GM21529 (cell line): ENCODE measurements at regions not wholly inside any gene's neighbourhood (a gene's known extent, or its start where the extent isn't known, plus 50 kb on each side); places are given as distances from the start of the nearest gene placed in this dataset.
"Not testable (repeated sequence)": the region's sequence is repeated elsewhere in the genome, so short reads cannot be mapped to it uniquely, and the experiment has no call there.

Experiments used
- ATAC-seq: cut with Tn5 transposase; IDR thresholded peaks from one replicate; pipeline ENCODE4 v1.9.1; 2021; ENCODE audit not compliant: unreplicated experiment

DNA sequence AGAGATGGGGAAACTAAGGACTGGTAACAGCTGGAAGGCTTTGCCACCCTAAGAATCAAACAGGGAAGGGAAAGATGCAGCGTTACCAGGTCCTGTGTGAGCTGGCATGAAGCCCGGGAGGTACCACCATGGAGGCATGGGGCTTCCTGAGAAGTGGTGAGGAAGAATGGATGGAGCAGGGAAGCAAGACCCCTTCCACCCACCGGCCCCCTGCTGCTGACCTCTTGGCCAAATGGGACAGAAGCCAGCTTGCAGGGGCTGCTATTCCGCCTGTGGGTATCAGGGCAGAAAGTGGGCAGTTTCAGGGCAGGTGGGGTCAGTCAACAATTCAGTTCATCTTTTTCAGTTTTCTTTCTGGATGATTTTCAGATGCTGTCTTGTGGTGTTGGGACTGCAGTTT lies 1099.9 kb downstream of the TBC1D22A start:
- ATAC-seq: no peak

DNA sequence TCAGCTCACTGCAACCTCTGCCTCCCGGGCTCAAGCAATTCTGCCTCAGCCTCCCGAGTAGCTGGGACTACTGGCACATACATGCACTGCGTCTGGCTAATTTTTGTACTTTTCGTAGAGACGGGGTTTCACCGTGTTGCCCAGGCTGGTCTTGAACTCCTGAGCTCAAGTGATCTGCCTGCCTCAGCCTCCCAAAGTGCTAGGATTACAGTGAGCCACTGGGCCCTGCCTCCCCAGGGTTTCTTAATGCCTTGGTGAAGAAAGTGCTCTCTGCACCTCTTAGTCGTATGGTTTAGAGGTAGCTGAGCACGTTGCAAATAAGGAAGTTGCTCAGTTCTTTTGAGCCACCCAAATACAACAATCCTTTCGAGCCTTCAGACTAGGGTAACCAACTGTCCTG lies 1098.5 kb downstream of the TBC1D22A start:
- ATAC-seq: not testable (repeated sequence)

DNA sequence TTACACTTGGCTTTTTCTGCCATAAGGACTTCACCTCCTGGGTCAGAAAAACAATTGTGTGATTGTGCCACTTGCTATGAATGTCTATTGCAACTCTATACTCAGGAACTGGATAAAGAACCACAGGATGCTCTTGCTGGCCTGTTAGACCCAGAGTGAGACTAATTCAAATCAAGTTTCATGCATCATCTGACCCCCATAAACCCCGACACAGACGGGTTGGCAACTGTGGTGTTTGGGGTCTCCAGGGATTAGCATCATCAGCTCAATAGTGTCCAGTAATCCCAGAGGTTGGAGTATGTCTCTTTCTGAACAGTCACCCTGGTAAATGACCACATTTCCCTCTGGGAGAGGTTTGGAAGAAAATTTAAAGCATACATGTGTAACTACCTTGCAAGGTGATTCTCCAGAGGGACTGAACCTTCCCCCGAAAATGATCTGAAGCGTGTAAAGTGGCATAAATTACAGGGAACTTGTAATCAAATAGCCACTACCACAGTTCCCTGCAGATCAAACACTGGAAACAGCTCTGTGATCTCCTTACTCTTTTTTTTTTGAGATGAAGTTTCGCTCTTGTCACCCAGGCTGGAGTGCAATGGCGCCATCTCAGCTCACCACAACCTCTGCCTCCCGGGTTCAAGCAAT lies 1097.6 kb downstream of the TBC1D22A start:
- no peak for ATAC-seq

DNA sequence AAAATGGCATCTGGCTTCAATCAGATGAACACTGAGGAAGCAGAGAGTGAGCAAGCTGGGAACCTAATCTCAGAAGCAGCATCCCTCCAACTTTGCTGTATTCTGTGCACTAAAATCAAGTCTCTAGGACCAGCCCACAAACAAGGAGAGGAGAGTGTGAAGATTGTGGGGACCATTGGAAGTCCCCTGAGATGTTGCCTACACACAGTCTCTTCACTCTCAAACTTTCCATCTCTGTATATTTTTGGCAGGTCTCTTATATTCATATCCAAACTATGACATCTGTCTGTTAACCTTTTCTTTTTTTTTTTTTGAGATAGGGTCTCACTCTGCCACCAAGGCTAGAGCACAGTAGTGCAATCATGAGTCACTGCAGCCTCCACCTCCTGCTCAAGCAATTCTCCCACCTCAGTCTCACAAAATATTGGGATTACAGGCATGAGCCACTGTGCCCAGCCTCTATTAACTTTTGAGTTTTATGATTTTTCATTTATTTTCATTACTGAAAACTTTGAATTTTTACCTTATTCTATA lies 1096.4 kb downstream of the TBC1D22A start:
- ATAC-seq: no peak

DNA sequence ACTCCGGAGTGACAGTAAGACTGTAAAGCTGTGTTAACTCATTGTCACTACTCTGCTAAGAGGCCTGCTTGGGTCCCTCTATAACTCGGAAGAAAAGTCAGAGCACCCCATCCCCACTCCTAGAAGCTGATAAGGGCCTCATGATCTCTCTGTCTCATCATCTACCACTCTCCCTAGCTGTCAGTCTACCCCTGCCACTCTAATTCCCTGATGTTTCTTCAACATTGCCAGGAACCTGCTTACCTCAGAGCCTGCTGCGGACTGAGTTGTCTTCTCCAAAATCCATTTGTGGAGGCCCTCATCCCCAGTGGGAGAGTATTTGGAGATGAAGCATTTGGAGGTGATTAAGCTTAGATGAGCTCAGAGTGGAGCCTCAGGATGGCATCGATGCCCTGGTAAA lies 1092.2 kb downstream of the TBC1D22A start:
- ATAC-seq: no peak

DNA sequence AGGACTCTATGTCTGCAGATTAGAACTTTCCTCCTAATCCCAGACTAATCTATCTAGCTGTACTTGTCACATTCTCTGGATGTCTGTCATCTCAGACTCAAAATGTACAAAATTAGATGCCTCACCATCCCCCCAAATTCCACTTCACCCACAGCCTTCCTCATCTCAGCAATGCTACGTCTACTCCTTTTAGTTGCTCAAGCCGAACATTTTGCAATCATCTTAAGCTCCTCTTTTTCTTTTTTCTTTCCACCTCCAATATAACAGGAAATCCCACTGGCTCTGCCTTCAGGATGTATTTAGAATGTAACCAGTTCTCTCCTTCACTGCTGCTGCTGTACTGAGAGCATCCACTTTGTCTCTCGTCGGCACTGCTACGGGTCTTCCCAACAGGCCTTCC lies 1091.8 kb downstream of the TBC1D22A start:
- ATAC-seq: no peak

DNA sequence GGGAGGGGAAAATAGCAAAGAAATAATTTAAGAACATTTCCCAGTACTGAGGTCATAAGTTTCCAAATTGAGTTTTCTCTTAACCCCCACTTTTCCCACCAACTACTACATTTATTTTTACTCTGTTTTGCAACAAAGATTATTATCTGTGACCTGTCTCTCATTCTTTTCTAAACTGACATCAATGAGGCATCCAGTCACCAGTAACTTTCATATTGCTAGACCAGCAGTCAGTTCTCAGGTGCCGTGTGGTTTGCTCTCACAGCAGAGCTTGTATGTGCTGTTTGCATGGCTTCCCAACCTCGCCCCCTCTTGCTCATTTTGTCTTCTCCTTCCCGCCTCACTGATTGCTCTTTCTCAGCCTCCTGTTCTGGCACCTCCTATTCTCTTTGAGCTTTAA lies 1091.3 kb downstream of the TBC1D22A start:
- ATAC-seq: no peak

DNA sequence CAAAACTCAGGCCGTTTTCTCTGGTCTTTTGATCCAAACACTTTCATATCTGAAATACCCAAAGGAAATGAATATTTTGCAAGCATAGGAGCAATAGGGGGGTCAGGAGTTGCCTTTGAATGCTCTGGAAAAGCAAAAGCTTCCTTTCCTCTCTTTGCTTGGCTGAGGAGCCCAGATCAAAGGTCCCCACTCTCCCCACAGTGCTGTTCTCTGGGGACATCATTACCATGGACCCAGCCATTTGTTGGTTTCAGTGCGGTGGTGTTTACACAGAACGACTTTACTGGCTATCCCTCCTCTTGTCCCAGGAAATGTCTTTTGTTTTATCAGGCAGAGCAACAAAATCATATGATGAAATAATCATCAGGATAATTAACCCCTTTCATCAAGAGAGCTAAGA lies 1089.1 kb downstream of the TBC1D22A start:
- ATAC-seq: no peak

DNA sequence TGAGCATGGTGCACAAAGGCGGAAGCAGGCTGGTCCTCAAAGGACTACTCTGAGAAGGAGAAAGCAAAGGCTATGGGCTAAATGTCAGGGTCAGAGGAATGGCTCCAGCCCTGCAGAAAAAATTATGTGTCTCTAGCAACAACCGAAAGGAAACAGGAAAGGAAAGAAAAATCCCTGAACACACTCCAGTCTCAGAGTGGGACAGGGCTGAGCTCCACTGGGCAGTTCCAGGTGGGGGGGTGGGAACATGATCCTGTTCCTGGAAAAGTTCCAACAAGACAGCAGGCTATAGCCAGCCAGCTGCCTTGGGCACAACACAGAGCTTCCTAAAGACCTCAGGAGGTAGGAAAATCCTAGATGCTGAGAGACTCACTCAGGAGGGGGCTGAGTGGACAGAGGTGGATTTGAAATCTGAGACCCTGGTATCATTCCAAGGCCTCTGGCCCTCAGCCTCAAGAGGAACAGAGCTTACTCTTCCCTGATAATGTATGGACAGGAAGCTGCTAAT lies 1088.2 kb downstream of the TBC1D22A start:
- no peak for ATAC-seq

DNA sequence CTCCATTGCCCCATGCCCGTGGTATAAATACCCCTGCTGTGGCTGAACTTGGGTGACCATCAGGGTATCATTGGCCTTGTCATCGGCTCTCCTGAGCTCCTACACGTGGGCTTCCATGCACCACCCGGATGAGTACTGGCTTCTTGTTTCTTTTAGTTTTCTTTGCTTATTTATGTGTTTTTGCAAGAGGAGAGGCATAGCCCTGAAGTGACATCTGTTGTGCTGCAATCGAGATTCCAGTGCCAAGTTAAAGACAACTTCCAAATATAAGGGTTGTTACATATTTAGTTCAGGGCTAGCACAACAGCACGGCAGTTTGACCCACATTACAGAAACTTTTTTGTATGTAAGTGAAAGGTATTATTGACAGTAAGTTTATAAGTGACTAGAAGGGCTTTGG lies 1087.1 kb downstream of the TBC1D22A start:
- no peak for ATAC-seq

DNA sequence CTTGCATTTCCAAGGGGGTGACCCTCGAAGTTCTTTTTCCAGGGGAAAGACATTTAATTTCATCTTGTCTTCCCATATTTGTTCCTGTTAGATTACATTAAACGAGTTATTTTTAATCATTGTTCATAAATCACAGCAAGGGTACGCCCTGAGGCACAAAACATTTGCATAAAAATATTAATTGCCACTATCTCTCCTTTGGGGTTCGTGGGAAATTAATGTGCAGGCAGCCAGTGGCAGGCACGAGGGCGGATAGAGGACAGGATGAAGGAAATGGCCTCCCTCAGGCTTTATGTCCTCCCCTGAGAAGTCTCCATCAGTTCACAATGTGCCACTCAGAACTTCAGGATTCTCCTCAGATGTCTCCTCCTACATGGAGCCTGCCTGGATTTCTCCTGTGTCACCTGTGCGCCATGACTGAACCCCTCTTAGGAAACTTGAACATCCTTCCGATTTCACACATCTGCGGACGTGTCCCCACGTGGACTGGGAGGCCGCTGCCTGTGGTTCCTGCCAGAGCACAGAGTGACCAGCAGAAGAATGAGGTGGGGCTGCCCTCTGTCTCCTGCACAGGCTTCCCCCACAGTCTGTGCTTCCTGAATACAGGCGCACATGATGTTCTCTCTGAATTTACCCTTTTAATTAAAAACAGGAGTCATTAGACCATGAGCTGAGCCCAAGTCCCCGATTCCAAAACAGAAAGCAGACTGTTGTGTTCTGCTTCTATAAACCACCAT lies 1085.9 kb downstream of the TBC1D22A start:
- no peak for ATAC-seq

DNA sequence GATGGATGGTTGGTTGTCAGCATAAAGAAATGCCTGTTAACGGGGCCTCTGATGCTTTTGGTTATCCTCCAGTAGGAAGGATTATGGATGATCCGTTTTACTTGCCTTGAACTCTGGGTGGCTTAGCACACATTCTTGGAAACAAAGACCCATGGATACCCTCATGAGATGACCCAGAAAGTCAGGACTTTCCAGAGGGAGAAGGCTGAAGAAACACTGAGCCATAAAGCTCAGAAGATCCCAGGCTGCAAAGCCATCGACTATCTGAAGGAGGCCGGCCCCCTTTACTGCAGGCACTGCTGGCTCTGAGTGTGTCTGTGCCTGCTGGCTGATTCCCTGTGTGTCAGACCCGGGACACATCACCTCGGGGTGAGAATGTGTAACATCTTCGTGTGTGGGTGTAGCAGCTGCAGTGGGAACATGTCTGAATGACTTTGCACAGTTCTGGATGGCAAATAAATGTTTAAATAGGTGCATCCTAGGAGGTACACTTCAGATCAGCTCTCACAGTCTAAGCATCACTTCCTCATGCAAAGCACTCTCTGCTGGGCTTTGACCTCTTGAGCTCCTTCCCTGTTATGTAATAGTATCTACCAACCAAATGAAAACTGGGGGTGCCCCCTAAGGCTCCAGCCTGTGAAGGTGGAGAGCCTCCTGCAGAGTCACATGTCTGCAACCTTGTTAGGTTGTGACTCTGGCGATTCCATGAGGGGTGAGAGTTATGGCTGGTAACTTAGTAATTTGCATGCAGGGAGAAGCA lies 1084.9 kb downstream of the TBC1D22A start:
- no peak for ATAC-seq

DNA sequence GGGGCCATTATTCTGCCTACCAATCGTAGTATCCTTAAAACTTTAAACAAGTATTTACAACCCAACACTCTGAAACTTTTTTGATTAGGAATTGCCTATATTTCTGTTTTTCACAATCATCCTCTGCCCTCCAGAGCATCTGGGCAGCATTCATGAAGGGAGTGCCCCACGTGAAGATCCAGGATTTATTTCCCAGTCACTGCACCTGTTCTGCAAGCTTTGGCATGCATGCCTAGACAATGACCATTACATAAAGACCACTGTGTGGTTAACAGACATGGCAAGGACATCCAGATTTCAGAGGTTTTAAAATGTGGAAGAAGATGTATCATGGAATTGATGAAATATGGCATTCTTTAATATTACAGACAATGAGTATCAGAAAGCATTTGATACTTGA lies 1083.8 kb downstream of the TBC1D22A start:
- ATAC-seq: no peak

DNA sequence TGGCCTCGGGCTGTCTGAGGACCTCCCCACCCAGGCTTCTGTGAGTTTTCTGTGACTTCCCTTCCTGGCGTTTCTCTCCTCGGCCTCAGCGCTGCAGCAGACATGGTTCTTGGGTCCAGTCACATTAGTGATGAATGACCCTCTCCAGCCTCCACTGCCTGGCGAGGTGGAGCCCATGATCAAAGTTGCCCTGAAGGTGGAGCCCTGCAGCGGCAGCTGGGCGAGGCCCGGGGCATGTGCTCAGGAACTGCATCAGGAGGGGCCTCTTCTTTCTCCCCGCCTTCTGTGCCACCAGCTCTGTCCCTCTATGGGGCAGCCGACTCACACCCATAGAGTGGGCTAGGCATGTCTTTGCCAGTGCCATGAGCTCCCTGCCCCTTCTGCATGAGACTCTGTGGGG lies 1079.7 kb downstream of the TBC1D22A start:
- no peak for ATAC-seq

DNA sequence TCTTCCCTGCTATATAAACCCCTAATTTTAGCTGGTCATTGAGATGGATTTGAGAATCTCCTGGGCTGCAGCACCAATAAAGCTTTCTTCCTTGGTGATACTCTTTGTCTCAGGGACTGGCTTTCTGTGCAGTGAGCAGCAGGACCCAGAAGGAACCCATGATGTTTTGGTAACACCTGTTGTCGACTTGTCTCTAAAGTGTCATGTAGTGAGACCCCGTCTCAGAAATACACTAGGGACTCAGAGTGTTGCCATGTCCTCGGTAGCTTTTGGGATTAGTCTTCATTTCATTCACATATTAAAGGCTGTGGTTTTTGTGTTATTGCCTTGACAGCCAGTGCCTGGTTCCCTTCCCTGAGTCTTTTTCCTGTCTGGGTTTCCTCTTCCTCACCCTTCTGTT lies 1078.7 kb downstream of the TBC1D22A start:
- ATAC-seq: no peak

DNA sequence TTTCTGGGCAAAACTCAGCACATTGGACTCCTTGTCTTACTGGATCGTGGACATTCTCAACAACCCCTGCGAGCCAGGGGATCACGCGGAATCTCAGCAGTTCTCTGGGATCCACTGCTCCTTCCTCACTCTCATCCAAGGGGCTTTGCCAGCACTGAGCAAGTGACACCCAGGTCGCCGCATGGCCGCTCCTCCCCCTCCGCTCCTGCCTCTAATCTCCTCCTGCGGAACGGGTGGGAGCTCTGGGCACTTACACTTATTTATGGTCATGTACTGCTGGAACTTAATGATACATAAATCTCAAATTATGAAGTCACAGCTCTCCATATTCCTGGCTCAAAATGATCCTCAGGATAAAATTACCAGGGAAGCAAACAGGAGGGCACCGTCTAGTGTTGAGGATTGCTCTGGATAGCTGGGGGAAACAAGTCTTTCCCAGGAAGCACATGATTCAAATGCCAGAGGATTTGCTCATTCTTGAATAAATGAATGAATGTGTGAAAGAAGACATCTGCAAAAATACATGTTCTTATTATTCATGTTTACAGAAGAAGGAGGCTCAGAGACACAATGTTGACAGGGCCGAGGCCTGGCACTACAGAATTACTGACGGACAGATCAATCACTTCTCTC lies 1077.3 kb downstream of the TBC1D22A start:
- no peak for ATAC-seq

DNA sequence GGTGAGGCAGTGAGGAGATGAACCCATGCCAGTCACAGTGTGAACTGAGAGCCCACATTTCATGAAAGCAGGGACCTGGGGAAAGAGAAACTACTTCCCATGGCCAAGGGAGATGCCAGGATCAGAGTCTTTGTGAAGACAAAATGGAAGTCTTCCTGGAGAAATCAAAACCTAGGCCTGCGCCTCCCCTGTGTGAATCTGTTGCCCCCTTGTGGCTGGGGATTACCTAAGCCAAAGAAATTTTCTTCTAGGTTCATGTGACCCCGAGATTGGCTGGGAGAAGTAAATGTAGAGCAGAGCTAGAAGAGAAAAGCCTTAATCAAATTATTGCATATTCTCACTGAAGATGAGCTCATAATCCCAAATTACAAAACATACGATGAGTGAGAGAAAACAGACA lies 1075.3 kb downstream of the TBC1D22A start:
- no peak for ATAC-seq

DNA sequence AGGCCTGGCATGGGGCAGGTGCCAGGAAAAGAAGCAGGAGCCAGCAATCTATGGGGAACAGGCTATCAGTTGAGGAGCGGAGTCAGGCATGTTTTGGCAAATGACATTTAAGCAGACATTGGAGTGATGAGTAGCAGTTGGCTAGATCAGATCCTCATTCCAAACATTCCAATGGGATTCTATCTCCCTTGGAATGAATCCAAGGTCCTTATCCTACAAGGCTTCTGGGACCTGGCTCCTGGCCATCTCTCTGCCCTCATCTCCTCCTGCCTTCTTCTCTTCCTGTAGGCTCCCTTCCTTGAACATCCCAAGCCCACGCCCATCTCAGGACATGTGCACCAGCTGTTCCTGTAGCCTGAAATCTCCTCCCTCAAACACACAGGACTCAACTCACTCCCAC lies 1074.5 kb downstream of the TBC1D22A start:
- no peak for ATAC-seq

DNA sequence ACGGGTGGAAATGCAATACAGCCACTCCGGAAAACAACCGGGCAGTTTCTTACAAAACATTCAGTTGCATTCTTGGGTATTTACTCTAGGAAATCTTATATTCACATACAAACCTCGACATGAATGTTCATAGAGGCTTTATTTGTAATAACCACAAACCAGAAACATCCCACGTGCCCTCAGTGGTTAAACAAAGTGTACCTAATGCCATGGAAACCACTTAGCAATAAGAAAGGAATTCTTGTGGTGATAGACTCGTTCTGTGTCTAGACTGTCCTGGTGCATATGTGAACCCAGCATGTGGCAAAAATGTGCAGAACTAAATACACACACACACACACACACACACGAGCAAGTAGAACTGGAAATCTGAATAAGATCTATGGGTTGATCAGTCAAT lies 1073.3 kb downstream of the TBC1D22A start:
- no peak for ATAC-seq

DNA sequence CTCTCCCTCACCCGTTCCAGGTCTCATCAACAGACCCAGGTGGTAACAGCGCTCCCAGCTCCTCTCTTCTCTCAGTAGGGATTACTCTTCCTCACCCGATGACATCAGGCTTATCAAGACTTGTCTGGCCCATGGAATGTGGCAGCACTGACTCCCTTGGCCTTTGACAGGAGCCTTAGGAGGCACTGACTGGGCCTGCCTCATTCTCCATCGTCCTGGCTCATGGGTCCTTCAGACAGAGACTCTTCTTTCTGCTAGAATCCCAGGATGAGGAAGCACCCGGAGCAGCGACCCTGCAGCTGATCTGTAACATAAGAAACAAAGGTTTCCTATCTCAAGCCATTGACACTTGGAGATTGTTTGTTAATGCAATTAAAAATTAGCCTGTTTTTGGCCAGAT lies 1063.6 kb downstream of the TBC1D22A start:
- no peak for ATAC-seq

DNA sequence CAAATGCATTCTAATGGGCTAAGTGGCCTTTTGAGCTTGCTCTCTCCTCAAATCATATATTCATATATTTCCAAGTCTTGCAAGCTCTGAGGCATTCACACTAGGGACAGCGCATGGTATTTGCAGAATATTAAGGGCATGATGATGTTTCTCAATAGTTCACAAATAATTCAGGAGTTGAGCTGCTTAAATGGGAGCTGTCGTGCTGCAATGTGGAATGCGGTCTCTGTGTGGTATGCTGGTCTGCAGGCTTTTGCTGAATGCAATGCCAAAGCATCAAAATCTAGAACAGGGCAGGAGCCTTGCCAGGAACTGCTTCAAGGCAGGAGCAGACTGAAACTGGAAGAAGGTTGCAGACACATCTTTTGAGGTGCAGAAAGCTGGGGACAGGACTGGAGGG lies 1060.0 kb downstream of the TBC1D22A start:
- ATAC-seq: no peak
